ENCODE measurements at regions not wholly inside any gene's neighbourhood (a gene's known extent, or its start where the extent isn't known, plus 50 kb on each side); places are given as distances from the start of the nearest gene placed in this dataset.

GRCh38 chr22:47259990-47260389 is 497.5 kb downstream of the TBC1D22A start:
- no peak for DNase-seq (ENCODE audit: low read depth)
- TF ChIP-seq, protein P1, sequence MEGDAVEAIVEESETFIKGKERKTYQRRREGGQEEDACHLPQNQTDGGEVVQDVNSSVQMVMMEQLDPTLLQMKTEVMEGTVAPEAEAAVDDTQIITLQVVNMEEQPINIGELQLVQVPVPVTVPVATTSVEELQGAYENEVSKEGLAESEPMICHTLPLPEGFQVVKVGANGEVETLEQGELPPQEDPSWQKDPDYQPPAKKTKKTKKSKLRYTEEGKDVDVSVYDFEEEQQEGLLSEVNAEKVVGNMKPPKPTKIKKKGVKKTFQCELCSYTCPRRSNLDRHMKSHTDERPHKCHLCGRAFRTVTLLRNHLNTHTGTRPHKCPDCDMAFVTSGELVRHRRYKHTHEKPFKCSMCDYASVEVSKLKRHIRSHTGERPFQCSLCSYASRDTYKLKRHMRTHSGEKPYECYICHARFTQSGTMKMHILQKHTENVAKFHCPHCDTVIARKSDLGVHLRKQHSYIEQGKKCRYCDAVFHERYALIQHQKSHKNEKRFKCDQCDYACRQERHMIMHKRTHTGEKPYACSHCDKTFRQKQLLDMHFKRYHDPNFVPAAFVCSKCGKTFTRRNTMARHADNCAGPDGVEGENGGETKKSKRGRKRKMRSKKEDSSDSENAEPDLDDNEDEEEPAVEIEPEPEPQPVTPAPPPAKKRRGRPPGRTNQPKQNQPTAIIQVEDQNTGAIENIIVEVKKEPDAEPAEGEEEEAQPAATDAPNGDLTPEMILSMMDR (conservative IDR thresholded peaks at IDR 0.05; ENCODE audit: low read depth, low read length): no peak
- no peak overlapping the region for H3K4me3 ChIP-seq (ENCODE audit: low read depth, low read length)

DNA sequence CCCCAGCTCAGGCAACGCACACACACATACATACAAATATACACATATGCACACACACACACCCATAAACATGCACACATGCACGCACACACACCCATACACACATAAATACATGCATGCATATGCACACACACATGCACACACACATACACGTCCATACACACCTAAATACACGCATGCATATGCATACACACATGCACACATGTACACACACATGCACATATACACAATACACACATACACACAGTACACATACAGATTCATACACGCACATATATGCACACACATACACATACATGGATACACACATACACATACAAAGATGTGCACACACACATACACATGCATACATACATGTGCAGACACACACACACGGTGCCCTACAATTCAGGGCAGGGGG is 496.6 kb downstream of the TBC1D22A start:
- TF ChIP-seq, protein P1 (conservative IDR thresholded peaks at IDR 0.05; ENCODE audit: low read depth, low read length): no peak
- DNase-seq (ENCODE audit: low read depth): no peak
- no peak overlapping the region for H3K4me3 ChIP-seq (ENCODE audit: low read depth, low read length)

- no peak overlapping the region for H3K4me3 ChIP-seq (ENCODE audit: low read depth, low read length)
- DNase-seq (ENCODE audit: low read depth): no peak
- TF ChIP-seq, protein P1 (conservative IDR thresholded peaks at IDR 0.05; ENCODE audit: low read depth, low read length): no peak
These were observed 495.5 kb downstream of the TBC1D22A start for GRCh38 chr22:47257976-47258375.

DNA sequence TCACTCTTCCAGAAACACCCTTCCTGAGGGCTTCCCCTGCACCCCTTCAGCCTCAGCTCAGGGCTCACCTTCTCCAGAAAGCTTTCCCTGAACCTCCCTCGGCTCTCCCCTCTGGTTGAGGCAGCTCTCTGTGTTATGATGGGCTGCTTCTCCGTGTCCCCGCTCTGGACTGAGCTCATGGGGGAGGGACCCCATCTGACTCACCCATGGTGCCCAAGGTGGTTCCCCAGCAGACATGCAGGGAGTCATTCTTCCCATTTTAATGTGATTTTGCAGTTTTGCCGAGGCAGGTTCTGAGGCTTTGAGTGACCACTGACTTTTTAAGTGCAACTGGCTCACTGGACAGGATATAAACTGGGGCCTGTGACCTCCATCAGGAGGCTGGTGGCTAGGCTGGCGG is 495.1 kb downstream of the TBC1D22A start:
- DNase-seq (ENCODE audit: low read depth): no peak
- TF ChIP-seq, protein P1 (conservative IDR thresholded peaks at IDR 0.05; ENCODE audit: low read depth, low read length): no peak
- no peak overlapping the region for H3K4me3 ChIP-seq (ENCODE audit: low read depth, low read length)

GRCh38 chr22:47251911-47252310 is 489.5 kb downstream of the TBC1D22A start:
- TF ChIP-seq, protein P1 (conservative IDR thresholded peaks at IDR 0.05; ENCODE audit: low read depth, low read length): no peak
- no peak overlapping the region for H3K4me3 ChIP-seq (ENCODE audit: low read depth, low read length)

GRCh38 chr22:47250995-47251765 is 488.7 kb downstream of the TBC1D22A start:
- no peak overlapping the region for H3K4me3 ChIP-seq (ENCODE audit: low read depth, low read length)
- no peak for DNase-seq (ENCODE audit: low read depth)
- TF ChIP-seq, protein P1 (conservative IDR thresholded peaks at IDR 0.05; ENCODE audit: low read depth, low read length): no peak

More at GRCh38 chr22:47251911-47252310, 489.5 kb downstream of the TBC1D22A start:
- DNase-seq (ENCODE audit: low read depth): no peak

GRCh38 chr22:47249370-47249928 is 487.0 kb downstream of the TBC1D22A start:
- TF ChIP-seq, protein P1 (conservative IDR thresholded peaks at IDR 0.05; ENCODE audit: low read depth, low read length): no peak

More at GRCh38 chr22:47249370-47249928, 487.0 kb downstream of the TBC1D22A start:
- no peak overlapping the region for H3K4me3 ChIP-seq (ENCODE audit: low read depth, low read length)
- no peak for DNase-seq (ENCODE audit: low read depth)
